GM19023 (cell line): ENCODE measurements at regions not wholly inside any gene's neighbourhood (a gene's known extent, or its start where the extent isn't known, plus 50 kb on each side); places are given as distances from the start of the nearest gene placed in this dataset.
"Not testable (repeated sequence)": the region's sequence is repeated elsewhere in the genome, so short reads cannot be mapped to it uniquely, and the experiment has no call there.

Source experiments
- ATAC-seq: cut with Tn5 transposase; IDR thresholded peaks from one replicate; pipeline ENCODE4 v1.9.1; 2021; ENCODE audit warnings: mild to moderate bottlenecking, moderate library complexity; ENCODE audit not compliant: unreplicated experiment

DNA sequence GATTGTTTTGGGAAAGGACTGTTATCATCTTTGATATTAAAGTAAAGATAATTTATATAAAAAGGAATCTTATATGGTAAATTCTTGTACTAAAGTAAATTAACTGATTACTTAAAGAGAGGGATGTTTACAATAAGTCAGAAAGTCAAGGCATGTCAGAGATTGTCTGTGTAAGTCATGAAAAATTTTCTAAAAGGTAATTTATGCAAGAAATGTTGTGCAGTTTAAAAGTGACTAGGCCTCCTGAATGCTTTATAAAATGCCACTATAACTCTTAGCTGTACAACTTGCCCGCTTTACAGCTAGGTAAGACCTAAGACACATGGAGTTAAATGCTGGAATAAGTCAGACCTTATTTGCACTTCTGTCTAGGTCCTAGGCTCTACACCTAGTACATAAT is 692.9 kb downstream of the GBE1 start:
- ATAC-seq: no peak

DNA sequence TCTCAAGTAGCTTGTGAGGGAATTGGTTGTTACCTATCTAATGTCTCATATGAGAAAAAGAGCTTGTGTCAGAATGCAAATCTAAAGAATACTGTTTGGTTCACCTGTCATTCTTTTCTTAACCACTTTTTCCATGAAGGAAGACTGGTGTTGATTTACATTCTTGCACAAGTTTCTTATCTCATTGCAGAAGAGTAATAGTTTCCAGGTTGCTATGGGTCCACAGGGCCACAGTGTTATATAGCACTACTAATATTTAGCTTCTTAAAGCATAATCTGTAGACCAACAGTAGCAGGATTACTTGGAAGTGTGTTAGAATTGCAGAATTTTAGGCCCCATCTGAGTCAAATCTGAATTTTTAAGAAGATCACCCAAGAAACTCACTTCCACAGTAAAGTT is 697.5 kb downstream of the GBE1 start:
- ATAC-seq: no peak

DNA sequence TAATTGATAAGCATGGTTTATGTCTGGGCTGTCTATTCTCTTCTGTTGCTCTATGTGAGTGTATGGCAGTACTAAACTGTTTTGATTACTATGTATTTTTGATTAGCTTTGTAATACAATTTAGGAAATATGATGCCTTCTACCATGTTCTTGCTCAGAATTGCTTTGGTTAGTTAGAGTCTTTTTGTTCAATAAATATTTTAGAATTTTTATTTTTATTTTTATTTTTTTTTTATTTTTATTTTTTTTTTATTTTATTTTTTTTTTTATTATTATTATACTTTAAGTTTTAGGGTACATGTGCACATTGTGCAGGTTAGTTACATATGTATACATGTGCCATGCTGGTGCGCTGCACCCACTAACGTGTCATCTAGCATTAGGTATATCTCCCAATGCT is 710.3 kb downstream of the GBE1 start:
- ATAC-seq: not testable (repeated sequence)

GRCh38 chr3:81048058-81048665 is 713.3 kb downstream of the GBE1 start:
- ATAC-seq: no peak

GRCh38 chr3:81045976-81046375 is 715.5 kb downstream of the GBE1 start:
- no peak for ATAC-seq

GRCh38 chr3:81045246-81045645 is 716.2 kb downstream of the GBE1 start:
- ATAC-seq: no peak

GRCh38 chr3:81043660-81044199 is 717.7 kb downstream of the GBE1 start:
- no peak for ATAC-seq

DNA sequence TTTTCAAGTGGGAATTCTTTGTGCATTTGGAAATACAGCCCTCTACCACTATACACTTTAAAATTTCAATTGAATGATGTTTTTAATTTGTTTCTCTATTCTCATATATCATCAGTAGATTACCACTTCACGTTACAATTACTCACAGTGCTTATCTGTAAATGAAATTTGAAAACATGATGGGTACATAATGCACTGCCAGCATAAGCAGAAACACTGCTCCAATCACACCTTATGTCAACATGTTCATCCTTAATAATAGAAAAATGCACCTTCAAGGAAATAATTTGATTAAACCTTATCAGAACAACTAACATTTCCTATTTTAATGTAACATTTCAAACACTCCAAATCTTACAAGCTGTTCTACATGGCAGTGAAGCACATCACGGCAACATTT is 718.4 kb downstream of the GBE1 start:
- no peak for ATAC-seq

DNA sequence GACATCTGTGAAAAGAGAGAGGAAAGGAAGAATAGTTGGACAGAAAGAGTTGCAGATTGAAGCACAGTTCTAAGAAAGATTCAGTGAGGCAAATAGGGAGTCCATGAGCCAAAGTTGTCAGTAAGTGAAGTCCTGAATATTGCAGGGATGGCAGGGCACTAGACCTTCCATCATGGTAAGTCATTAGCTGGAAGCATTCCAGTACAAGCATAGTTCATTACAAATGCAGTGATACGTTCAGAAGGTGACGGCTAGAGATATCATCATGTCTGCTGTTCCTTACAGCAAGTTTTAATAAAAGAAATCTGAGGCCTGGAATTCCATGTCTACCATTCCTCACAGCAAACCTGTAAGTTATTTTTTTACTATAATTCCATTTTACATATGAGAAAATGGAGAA is 720.1 kb downstream of the GBE1 start:
- no peak for ATAC-seq

DNA sequence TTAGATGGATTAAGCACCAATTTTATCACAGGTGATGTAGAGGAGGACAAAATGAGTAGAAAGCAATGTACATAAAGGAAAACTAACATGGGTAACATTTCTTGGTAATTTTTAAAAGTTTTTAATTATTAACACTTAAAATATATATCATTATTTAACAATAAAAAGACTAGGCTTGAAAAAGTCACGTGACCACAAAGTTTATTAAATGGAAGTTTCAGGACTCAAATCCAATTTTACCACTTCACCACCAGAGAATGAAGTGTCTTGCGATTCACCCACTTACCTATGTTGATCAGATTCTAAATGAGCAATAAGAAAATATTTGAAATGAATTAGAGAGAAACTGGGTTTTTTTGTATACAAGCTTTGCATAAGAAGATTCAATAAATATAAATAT is 721.3 kb downstream of the GBE1 start:
- no peak for ATAC-seq

- no peak for ATAC-seq
Measured at GRCh38 chr3:81033684-81034083, 727.8 kb downstream of the GBE1 start.

GRCh38 chr3:81033185-81033584 is 728.3 kb downstream of the GBE1 start:
- ATAC-seq: no peak

DNA sequence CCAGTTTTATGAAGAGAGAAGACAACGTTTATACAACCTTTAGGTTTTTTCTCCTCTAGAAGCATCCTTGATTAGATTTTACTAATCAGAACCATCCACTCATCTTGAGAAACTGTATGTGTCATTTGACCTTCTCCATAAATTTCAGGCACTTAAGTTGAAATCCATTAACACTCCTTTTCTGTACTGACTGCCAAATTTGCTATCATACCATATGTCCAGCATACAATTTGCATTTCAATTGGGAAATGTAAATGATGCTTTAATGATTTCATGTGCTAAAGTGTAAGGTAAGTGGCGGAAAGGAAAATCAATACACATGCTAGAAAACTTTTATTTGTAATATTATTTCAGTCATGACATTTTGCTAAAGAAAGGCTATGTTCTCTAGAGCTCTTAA is 731.6 kb downstream of the GBE1 start:
- ATAC-seq: no peak

DNA sequence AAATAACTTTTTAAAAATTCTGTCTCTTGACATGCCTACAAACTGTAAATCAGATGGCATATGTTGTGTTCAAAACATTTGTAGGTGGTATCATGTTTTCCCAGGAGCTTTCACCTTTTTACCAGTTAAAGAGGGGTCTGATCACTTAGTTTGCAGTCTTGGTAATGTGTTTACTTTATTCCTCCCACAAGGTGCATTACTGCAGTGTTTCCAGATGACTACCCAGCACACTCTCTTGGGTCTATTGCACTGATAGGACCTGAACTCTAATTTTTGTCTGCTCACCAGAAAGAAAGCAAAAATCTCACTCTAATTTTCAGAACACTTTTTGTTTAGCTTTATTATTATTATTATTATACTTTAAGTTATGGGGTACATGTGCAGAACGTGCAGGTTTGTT is 734.1 kb downstream of the GBE1 start:
- no peak for ATAC-seq

- ATAC-seq: no peak
Measured at GRCh38 chr3:81024560-81024959, 736.9 kb downstream of the GBE1 start.

- ATAC-seq: no peak
Measured at GRCh38 chr3:81022339-81022738, 739.1 kb downstream of the GBE1 start.

- ATAC-seq: no peak
Measured at GRCh38 chr3:81013360-81013759, 748.1 kb downstream of the GBE1 start.

GRCh38 chr3:81005992-81006391 is 755.5 kb downstream of the GBE1 start:
- ATAC-seq: no peak

DNA sequence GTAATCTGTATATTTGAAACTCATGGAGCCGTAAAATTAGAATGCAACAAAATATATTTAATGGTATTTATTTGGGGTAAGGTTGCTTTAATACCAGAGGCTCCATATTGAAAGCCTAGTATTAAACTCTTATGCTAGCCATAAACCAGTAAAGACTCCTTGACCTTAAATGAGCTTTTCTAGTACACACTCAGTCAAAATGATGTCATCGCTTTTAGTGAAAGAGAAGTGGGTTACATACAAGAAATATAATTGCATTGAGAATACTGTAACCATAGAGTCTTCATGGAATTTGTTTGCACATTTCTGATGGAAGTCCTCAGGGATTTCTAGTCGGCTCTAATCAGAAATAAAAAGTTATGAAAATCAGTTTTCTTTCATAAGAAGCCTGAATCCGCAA is 757.6 kb downstream of the GBE1 start:
- ATAC-seq: no peak

- ATAC-seq: no peak
Measured at GRCh38 chr3:81003008-81003645, 758.3 kb downstream of the GBE1 start.

GRCh38 chr3:80999481-80999880 is 762.0 kb downstream of the GBE1 start:
- no peak for ATAC-seq

GRCh38 chr3:80998022-80998421 is 763.4 kb downstream of the GBE1 start:
- no peak for ATAC-seq

GRCh38 chr3:80997622-80998021 is 763.8 kb downstream of the GBE1 start:
- no peak for ATAC-seq
